ENCODE measurements at regions not wholly inside any gene's neighbourhood (a gene's known extent, or its start where the extent isn't known, plus 50 kb on each side); places are given as distances from the start of the nearest gene placed in this dataset.

DNA sequence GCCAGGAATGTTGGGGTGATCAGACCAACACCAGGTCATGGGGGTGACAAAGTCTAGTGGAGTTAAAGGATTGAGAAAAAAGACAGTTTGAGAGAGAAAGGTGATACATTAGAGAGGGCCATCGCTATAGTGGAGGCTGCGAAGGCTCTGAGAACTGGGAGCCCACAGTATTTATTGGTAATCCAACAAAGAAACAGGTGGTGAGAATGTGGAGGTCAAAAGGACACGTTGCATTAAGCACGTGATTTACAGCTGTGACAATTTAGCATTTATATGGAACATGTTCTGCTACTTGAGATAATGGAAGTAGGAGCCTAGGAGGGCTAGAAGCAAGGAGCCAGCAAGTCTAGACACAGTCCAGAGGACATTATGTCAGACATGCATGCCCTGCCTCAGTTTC, 2086.5 kb upstream of the C9orf72 start:
- DNase-seq, result no peak

DNA sequence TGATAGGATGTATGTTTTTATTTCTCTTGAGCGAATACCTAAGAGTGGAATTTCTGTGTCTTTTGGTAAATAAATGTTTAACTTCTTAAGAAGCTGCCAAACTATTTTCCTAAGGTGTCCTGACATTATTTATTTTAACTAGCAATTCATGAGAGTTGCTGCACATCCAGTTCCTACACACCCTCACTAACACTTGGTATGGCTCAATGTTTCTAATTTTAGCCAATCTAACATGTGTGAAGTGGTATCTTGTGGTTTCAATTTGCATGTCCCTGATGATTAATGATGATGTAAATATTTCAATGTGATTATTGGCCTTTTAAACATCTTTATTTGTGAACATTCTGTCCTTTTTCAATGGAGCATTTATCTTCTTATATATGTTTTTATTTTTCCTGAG, 2095.5 kb upstream of the C9orf72 start:
- no peak for DNase-seq

DNA sequence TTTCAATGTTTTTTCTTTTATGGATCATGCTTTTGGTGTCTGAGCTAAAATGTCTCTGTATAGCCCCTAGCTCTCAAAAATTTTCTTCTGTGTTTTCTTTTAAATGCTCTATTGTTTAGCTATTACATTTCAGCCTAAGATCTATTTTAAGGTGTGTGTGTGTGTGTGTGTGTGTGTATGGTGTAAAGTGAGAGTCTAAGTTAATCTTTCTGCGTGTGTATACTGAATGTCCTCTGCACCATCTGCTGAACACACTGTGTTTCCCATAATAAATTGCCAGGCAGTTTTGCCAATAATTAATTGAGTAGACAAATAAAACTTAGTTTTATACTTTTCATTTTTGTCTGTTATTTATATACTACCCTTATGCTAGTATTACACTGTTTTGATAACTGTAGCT, 2096.3 kb upstream of the C9orf72 start:
- no peak for DNase-seq

DNA sequence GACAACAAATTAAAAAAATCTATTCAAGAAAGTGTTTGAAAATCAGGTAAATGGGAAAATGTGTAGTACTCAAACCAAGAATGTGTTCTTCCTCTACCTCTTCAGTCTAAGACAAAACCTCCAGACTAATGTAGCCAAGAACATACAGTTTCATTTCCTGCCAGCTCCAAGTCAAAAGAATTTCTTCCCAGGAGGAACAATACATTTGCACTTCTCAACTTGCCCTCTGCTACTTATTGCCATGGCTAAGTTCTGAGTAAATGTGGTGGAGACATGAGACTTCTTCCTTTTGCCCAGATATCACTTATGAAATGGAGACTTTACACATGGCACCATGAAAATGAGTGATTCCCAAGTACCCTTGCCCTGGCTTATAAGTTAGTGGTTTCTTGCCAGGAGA, 2112.2 kb upstream of the C9orf72 start:
- no peak for DNase-seq

DNA sequence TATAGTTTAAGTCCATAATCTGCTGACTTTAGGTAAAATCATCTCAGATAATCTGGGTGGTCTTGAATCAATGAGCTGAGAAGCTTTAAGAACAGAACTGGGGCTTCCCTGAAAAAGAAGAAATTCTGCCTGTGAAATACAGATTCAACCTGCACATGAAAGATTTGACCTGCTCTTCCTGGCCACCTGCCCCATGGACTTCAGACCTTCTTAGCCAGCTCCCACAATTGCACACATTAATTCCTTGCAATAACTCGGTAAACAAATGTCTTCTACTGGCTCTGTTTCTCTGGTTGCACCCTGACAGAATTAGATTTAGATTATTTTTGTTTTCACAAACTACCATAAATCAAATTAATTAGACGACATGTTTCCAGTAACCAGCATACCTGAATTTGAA, 2117.9 kb upstream of the C9orf72 start:
- no peak for DNase-seq

DNA sequence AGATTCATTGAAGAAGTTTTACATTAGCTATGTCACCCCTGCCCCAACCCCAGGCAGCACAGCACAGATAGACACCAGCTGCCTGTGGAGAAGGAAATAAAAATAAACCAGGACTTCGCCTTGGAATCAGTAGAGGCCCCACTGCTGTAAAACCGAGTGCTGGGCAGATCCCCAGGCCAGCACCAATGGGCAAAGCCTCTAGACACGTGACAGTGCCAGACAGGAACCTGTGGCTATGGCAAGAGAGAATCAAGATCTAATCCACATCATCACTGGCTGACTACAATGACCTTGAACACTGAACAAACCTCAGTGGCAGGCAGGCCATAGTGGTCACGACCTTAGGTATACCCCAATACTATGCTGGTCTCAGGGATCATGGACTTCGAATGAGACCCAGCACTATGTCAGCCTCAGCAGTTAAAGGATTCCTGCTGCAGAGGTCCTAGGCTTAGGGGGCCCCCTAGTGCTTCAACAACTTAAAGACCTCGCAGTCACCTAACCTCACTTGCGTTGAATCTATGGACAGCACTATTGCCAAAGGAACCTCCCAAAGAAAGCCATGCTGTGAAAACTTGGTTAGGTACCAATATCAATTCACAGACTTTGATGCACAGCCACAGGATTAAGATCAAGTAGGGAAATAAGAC, 2118.6 kb upstream of the C9orf72 start:
- DNase-seq, result no peak

DNA sequence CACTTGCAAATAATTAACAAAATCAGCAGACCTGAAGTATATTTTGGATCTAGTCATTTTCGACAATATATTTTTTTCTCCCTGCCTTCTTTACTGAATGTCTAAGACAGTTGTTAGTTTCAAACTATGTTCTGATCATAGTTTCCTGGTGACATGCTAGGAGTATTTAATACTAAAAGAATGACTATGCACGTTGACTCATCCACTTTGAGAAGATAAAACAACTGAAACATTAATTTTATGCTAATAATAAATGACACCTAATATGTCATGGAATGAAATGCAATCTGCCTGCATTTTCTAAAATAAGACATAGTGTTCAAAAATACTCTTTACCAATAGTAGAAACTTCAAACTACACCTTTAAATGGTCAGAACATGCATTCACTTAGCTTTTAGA, 2123.7 kb upstream of the C9orf72 start:
- DNase-seq, result no peak

DNA sequence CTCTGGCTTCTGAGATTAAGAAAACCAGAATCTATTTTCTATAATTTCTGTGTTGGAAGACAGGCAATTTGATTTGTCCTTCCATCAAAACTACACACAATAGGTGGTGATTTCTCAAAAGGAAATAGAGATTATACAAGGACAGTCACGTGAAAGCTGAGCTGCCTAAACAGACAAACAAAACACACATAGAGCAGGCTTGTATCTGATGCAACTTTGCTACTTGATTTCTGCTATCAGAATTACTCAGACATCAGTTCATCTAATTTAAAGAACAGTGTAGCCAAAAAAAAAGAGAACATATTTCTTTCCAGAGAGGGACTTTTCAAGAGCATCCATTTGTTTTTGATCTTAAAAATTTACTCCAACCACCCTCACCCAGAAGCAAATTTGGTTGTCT, 2128.3 kb upstream of the C9orf72 start:
- no peak for DNase-seq

DNA sequence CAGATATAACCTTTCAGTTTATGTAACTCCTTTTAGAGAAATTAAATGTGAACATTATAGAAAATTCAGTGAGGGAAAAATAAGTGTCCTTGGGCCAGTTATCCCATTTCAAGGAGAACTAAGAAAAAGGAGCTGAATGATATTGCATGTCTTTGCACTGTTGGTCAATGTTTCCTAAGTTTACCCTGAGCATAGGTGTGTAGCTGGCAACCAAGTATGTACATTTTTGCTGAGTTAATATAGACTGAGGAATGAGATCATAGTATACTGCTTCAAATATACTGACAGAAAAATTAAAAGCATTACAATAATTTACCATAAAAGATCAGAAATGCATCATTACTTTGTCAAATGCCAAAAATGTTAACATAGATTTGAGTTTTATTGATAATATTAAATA, 2128.7 kb upstream of the C9orf72 start:
- no peak for DNase-seq

DNA sequence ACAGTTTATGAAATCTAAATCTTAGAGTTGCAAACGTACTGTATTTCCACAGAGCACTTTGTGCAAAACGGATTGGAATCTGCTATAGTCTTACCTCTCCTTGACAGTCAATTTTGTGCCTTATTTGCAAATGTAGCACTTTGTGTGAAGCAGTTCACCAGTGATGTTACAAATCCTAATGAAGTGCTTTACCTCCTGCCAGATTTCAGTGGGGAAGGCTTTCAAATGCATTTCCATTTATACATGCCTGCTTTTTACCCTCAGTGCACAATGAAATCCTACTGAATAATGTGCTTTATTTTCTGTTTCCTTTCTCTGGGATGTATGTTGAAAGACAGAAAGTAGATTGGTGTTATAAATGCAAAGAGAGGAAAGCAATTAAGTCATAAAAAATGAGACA, 2141.6 kb upstream of the C9orf72 start:
- DNase-seq, result no peak

DNA sequence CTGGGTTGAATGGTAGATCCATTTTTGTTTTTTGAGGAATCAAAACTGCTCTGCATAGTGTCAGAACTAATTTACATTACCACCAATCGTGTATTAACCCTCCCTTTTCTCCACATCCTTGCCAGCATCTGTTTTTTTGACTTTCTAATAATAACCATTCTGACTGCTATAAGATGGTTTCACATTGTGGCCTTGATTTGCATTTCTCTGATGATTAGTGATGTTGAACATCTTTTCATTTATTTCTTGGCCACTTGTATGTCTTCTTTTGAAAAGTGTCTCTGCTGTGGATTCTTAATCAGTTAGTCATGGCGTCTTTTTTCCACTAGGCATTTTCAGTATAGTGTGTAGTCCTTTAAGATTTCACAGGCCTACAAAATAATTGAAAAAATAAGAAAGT, 2144.3 kb upstream of the C9orf72 start:
- no peak for DNase-seq

DNA sequence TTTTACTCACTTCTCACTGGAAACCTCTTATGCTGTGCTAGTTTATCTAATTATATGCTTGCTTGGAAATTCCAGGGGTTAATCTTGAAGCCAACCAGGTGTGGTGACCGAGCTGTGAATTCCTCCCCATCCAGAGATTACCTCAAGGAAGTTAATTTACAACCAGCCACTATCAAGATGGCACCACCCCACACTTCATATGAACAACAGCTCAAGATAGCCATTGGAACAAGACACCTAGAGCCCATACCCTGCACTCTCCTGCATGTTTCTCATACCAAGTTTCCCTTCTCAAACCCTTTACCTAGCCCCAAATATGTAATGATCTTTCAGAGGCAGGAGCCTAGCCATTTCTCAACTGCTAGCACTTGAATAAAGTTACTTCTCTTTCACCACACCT, 2156.9 kb upstream of the C9orf72 start:
- no peak for DNase-seq

DNA sequence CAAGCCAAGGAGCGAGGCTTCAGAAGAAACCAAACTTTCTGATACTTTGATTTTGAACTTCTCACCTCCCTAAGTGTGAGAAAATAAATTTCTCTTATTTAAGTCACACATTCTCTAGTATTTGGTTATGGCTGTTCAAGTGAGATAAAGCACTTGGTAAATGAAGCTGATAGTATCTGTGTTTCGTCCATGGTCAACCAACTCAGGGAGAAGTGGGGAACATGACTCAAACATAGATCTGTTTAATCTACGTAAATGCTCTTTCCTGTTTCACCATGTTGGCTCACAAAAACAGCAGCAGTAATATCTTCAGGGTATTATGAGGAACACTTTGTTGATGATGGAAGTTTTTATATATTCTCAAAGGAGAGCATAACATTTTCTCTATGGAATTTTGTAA, 2167.2 kb upstream of the C9orf72 start:
- no peak for DNase-seq

DNA sequence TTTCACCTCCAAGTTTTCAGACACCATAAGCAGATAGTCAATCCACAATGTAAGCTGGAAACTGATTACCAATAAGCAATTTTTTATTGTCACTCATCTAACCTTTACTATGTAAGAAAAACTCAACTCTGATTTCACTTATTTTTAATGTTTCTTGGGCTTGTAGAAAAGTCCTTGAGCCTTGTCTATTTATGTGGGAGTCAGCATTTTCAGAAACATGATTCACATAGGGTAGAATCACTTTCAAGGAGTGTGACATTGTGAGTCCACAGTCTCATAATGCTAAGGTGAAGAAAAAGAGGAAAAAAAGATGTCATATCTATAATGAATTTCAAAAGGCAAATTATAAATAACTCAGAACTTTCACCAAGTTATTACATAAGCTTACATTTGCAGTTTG, 2167.9 kb upstream of the C9orf72 start:
- DNase-seq, result no peak

DNA sequence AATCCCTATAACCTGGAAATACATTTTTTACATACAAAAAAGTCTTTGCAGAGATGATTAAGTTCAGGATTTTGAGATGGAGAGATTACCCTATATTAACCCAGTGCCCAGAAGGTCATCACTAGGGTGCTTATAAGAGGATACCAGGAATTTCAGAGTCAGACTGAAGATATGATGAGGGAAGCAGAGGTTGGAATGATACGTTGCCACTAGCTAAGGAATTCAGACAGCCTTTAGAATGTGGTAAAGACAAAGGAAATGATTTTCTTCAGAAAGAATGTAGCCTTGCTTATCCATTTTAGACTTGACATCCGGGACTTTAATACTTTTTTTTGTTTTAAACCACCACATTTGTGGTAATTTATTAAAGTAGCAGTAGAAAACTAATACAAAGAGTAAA, 2176.8 kb upstream of the C9orf72 start:
- no peak for DNase-seq

DNA sequence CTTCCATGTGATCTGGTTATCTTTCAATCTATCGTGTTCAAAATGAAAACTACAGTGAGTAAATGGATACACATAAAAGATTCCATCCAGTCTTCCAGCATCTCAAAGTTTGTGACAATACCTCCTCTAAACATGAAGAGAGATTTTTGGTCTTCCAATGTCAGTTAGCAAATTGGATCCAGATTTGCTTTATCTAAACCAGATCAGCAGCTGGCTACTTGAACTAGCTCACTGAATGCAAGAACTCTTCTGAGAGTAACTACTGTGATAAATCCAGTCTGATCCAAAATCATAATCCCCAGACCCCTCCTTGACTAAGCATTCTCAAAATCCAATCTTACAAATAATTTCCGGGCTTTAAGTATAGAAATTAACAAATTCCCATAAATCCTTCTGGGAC, 2177.9 kb upstream of the C9orf72 start:
- no peak for DNase-seq

DNA sequence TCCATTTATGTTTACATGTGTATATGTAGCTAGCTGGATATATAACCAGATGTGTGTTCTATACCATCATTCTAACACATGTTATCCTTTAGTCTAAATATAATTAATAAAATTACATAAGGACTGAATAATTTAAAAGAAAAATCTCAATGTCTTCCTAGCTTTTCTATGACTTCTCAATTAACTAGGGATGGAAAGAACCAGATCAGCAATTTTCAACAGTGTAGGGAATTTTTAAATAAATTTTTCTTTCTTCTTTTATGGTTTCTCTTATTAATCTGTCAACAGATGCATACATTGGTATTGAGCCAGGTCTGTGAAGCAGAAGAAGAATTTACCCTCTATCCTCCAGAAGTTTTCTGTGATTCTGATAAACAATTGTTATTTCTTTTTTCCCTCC, 2180.4 kb upstream of the C9orf72 start:
- DNase-seq, result no peak

DNA sequence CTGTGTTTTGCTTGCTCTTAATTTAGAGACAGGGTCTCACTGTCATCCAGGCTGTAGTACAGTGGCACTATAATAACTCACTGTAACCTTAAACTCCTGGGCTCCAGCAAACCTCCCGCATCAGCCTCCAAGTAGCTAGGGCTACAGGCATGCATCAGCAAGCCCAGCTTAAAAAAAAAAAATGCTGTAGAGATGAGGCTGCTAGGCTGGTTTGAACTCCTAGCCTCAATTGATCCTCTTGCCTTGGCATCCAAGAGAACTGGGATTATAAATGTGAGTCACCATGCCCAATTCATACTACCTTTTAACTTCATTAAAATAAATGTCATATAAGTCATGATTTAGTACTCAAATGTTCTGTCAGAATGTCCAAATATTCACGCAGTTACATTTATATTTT, 2195.7 kb upstream of the C9orf72 start:
- DNase-seq, result no peak

DNA sequence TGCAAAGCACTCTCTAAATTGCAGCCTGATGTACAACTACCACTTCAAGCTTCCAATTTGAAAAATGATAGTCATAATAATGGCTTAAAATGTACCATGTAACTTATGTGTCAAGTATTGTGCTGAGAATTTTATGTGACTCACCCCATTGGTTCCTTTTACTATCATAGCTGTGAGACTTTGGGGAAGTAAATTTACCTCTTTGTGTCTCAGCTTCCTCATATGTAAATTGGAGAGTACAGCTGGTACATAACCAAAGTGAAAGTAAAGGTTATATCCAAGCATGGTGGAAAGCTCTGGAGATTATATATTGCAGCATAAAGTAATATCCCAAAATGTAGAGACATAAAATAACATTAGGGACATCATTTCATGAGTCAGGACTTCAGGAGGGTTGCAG, 2200.4 kb upstream of the C9orf72 start:
- no peak for DNase-seq

DNA sequence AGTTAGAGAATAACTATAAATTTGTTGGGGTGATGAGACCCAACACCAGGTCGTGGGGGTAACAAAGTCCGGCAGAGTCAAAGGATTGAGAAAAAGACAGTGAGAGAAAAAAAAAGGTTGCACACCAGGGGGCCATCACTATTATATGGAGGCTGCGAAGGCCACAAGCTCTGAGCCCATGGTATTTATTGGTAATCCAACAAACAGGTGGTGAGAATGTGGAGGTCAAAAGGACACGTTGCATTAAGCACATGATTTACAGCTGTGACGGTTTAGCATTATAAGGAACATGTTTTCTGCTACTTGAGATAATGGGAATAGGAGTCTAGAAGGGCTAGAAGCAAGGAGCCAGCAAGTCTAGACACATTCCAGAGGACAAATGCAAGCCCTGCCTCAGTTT, 2202.2 kb upstream of the C9orf72 start:
- no peak for DNase-seq

DNA sequence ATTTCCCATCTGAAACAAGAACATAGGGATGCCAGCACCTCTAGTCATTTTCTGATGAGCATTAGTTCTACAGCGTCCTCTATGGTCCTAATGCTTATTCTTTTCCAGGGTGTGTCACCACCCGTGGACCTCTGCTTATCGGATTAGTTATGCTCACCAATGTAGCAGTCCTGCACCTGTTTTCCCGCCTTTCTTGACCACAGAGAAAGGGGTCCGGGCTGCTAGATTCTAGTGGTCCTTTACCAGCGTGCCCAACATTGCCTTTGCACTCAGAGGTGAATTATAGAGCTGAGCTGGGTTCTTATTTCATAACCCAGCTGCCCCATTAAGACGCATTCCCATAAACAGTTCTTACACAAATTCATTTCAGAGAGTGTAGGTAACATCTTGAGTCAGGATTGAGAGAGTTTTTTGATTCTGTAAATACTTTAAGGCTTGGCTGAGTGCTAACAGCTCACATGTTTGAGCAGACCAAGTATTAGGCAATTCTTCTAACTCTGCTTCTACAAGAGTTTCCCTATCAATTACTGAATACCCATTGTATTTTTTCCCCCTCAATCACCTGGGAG, 2205.1 kb upstream of the C9orf72 start:
- DNase-seq, result no peak

DNA sequence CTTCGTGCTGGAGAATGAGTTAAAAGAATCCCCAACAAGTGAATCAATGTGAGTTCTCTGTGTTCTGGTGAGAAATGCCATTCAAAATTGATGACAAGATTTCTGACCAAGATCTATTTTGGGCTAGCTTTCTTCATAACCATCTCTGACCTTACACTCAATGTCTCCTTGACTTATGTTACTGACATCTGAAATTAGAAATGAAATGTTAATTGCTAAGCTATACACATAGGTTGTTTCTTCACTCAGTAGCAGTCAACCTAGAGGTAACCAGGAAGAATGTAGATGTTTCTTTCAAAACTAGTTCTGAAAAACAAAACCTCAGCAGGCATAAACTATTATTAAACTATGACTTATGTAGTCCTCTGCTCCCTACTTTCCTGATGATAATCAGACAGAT, 2220.7 kb upstream of the C9orf72 start:
- no peak for DNase-seq

DNA sequence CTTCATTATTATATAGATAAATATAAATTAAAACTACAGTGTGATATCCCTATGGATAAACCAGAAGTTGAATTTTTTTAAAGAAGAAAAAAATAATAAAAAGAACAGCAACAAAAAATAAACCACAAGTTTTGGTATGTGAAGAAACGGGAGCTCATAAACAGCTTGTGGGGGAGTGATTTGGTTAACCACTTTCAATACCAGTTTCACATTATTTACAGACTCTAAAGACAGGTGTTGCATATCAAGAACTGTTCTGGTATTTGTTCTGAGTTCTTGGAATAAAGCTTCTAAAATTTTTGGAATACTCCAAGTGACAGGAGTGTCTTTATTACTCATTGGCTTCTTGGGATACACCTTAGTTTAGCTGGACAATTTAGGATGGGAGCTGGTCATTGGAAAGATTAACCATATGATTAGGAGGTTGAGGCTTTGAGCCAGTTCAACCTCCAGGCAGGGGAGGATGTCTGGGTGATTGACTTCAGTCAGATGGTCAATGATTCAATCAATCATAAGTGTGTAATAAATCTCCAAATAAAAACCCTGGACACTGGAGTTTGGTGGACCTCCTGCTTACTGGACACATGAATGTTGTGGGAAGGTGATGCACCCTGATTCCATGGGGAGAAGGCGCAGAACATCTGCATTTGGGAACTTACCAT, 2223.1 kb upstream of the C9orf72 start:
- no peak for DNase-seq

DNA sequence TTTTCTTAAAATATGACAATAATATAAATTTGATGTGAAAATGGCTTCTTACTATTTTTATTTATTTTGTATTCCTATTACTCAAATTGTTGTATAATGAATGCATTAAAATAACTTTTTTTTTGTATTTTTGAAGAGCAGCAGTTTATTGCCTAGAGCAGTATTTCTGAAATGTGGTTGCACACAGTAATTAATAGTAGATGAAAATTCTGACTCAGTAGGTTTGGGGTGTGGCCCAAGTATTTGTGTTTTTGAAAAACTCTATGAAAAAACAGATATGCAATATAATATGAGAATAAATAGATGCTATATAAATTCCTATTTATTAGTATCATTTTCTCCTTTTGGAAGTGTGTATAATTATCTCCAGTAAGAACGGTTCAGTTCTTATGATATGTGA, 2225.3 kb upstream of the C9orf72 start:
- no peak for DNase-seq

DNA sequence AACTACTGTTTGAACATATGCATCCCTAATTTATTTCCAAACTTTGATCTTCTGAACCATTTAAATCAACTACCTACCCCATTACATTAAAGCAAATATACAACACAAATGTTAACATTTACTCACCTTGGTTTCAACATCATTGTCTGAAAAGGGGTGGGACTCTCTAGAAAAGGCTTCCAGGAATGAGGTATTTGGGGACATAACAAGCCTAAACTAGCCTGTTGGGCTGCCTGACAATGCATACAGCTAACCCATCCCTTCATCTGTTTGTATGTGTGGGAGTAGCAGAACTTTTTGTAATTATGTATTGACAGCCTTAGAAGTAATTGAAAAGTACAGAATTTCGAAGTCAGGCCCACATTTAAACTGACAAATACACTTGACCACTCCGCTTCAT, 2225.9 kb upstream of the C9orf72 start:
- DNase-seq, result no peak
